Activated CD8-positive, alpha-beta memory T cell treated with anti-CD3 and anti-CD28 coated beads for 48 hours (primary cell): ENCODE measurements at regions not wholly inside any gene's neighbourhood (a gene's known extent, or its start where the extent isn't known, plus 50 kb on each side); places are given as distances from the start of the nearest gene placed in this dataset.

Experiments
- DNase-seq, 3 experiments: peaks; one replicate each; pipeline ENCODE4 v3.0.0-alpha.2; 2020; ENCODE audit warnings: low read depth in 2 of 3, low spot score in 2 of 3

DNA sequence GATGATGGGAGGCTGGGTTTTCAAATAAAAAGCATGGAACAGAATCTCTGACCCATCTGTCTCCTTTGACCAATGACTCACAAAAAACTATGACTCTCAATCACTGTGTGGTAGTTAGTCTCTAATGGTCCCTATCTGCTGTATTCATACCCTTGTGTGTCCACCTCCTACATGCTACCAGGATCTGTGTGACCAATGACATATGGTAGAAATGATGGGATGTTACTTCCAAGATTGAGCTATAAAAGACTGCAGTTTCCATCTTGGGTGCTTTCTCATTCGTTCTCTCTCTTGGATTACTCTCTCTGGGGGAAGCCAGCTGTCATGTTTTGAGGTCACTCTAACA, 144.7 kb upstream of the BTG1 start:
- DNase-seq: no peak

DNA sequence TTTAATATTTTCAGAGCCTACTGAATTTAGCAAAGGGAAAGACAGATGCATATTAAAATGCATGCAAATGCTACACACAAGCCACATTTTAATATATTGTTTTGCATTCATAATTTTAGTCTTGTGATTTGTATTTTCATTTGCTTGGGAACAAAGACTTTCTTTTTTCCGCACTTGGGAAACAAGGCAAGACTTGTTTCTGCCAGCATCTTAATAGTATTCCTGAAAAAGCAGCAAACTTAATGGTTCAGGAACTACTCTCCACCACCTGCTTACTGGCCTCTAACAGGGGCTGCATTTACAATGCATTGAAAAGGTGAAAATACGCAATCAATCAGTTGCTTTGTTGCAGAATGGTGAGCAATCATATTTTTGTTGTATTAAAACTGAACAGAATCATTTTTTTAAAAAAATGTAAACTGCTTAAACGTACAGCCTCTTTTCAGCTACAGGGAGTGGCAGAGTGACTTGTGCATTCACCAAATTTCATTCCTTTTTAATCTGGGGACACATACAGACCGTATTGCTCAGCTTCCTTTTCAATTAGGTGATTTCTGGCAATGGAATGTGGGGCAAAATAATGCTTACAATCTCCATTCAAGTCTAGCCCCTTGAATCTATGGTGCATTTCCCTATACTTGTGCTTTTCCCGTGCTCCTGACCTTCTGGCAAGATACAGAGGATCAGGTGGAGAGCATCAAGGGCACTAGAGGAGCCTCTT, 144.1 kb upstream of the BTG1 start:
- no peak for DNase-seq

DNA sequence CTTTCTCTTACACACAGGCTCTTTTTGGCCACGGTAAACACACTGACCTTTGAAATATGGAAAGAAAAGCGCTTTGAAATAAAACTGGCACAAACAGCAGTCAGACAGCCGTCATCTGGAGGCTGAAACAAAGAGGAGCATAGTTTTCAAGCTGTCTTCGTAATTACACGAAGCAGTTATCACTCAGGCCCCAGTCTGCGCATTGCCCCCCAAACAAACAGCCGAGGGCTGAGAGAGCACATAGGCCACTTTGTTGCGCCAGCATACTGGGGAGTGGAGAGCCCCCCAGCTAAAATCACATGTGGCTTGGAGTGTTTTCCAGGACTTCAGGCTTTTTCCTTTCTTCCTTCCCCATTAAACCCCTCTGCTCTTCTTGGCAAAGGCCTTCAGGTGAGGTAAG, 142.9 kb upstream of the BTG1 start:
- DNase-seq: no peak

DNA sequence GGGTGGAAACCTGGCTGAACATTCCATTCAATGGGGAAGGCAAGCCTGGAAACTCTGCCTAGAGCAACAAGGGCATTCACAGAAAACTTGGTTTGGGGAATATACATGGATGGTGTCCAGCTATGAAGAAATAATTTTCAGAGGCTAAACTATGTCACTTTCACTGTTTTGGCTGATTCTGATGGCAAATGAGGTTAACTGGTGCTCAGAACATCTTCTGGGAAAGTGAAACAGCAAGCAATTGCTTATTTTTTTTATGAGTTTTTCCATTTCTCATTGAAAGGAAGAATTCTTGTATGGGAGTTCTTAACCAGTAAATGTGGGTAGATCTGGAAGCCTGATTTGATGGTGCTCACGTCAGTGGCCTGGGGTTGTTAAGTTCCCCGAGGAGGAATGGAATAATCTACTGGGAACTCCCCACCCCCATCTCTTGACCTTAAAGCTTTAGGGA, 132.8 kb upstream of the BTG1 start:
- no peak for DNase-seq

DNA sequence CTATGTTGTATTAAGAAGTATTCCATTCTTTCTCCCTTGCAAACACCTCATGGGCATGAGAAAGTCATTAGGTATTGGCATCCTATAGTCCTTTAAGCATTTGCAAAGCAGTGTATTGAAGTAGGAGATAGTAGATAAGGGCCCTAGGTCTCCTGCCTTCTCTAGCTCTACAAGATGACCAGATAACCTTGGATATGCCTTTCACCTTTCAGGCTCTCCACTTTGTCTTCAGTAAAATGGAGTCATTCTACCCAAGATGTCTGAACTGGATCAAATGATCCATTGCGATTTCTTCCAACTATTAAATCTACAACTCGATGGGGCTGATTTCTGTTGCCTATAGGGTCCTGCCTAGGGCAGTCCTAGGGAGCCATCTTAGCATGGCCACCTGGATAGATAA, 132.1 kb upstream of the BTG1 start:
- no peak for DNase-seq

DNA sequence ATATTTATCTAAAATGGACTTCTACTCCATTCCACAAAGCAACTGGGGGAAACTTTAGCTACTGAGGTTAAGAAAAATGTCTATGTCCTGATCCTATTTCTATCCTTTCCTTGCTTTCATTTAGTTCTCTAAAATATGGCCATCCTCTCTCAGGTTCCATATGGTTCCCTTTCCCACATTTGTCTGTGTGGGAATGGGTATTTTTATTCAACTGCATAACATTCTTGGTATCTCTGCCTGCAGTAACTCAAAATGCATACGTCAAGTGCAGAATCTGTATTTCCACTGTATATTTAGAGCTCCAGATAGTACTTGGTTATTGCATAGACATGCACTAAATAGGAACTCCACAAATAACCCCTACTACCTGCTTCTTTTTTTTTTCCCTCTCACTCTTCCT, 130.6 kb upstream of the BTG1 start:
- DNase-seq: no peak

DNA sequence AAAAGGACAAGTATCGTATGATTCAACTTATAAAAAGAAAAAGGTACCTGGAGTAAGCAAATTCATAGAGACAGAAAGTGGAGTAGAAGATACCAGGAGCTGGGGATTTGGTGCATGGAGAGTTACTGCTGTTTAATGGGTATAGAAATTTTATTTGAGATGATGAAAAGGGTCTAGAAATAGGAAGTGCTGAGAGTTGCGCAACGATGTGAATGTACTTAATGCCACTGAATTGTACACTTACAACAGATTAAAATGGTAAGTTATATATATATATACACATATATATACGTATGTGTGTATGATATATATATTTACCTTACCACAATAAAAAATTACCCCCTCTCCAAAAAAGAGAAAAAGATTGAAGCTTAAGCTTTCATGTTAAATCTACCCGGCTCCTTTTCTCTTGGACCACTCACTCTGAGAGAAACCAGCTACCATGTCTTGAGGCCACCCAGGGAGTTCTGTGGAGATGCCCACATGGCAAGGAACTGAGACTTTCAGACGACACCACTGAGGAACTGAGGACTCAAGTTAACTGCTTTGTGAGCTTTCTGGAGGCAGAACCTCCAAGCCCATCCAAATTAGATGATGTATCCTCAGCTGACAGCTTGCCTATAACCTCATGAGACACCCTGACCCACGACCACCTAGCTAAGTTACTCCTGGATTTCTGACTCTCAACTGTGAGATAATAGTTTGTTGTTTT, 130.0 kb upstream of the BTG1 start:
- no peak for DNase-seq

DNA sequence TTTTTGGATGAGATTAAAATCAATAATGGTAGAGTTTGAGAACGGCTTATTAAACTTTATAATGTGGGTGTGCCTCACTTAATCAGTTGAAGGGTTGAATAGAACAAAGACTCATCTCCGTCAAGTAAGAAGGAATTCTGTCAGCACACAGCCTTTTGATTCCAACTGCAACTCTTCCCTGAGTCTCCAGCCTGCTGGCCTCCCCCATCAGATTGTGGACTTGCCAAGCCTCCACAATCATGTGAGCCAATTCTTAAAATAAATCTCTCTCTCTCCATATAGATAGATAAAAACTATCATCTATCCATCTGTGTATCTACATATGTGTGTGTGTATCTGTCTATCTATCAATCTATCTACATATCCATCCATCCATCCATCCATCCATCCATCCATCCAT, 127.4 kb upstream of the BTG1 start:
- no peak for DNase-seq

DNA sequence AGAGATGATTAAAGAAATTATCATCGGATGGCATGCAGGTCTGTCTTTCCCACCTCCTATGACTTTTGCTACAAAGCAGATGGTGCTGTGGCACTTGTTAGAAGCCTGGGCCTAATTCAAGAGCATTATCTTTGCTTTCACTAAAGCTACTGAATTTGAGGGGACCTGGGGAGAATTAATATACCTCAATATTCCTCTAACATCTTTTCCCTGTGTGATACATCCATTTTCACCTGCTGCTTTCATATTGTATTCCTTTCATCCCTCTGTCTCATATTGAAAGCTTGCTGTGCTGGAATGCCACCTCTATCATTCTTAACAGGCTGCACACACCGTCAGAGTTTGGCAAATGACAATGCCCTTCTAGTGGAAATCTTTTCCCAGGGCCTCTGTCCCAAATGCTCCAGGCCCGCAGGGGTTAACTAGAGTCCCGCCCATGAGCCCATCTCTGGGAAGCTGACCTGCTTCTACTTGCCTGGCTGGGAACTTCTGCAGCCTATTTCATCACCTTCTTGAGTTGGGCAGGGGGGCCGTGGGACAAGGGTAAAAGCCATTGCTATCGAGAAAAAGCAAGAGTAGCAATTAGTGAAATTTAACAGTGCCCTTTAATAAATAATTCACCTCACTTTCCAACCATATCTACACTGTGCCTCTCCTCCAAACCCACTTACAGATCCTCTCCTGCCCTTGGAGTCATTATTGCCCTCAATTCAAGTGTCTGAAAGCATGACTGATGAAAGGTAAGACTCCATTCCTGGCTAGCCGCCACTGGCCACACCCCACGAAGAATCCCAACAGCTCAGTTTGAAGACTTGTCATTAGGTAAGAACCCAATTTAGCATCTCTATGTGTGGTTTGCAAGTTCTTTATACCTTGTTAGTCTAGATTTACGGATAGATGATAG, 126.7 kb upstream of the BTG1 start:
- DNase-seq: no peak

DNA sequence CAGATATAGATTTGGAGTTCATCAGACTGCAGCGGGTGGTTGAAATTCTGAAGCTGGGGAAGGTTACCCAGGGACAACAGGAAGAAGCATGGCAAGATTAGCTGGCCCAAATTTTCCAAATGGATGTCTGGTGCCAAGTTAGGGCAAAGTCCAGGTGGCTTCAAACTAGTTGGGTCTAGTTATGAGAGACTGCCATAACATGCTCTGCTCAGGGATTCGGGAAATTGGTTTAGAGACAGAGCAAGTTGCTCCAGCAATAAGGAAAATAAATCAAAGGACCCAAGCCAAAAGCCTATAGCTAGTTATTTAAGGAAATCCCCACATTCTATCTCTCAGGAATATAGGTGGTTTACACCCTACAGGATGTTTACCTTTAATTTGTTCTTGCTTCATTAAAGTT, 125.7 kb upstream of the BTG1 start:
- DNase-seq: no peak

DNA sequence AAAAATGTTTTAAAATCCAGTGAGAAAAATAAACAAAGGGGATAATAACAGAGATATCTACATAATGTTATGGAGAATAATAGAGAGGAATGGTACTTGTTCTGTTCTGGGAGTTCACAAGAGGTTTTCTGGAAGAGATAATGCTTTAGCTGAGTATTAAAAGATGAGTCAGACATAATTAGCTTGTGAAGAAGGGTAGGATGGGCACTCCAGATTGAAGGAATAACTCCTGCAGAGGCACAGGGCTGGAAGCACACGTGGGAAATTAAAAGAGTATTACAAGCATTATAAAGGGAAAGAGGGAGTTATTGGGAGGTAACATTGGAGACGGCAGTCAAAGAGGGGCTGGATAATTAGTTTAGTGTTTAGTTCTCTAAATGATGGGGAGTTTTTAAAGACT, 124.9 kb upstream of the BTG1 start:
- no peak for DNase-seq

DNA sequence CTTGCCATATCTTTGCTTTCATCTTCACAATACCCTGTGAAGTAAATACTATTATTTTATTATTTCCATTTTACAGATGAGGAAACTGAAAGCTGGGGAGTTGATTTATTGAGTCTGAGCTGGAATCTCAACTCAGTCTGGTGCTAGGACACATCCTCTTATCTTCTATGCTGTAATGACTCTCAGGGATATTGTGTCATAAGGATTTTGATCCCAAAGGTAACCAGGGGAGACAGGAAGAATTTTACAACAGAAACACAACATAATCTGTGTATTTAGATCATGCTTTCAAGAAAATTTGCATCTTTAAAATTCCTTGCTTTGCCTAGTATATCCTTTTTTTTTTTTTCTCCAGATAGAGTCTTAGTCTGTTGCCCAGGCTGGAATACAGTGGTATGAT, 123.3 kb upstream of the BTG1 start:
- no peak for DNase-seq

DNA sequence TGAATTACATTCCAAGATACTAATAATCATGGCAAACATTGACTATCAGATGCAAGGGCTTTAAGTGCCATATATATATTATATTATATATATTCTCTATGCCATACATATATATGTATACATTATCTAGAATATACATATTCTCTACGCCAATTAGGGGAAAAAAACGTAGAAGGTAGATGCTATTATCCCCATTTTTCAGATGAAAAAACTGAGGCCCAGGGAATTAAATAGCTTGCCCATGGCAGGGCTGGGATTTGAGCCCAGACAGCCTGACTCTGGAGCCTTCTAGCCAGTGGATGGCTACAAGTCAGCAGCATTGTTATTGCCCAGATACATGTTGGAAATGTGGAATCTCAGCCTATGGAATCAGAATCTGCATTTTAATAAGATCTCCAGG, 116.0 kb upstream of the BTG1 start:
- no peak for DNase-seq

DNA sequence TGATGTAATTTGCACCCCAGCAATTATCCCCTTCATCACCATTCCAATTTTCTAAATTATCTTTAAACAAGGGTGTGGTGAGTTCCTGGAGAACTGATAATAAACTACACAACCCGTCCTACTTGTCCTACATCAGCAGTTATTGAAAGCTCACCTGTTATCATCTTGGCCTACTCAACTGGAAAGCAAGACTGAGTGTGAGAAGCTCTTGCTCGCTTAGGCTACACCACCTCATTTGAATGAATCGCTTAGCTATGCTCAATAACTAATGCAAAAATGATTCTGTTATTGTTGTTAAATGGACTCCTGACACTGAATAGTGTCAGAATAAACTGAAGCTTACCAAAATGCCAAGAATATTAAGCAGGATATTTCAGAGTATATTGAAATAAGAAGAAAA, 115.4 kb upstream of the BTG1 start:
- DNase-seq: no peak

DNA sequence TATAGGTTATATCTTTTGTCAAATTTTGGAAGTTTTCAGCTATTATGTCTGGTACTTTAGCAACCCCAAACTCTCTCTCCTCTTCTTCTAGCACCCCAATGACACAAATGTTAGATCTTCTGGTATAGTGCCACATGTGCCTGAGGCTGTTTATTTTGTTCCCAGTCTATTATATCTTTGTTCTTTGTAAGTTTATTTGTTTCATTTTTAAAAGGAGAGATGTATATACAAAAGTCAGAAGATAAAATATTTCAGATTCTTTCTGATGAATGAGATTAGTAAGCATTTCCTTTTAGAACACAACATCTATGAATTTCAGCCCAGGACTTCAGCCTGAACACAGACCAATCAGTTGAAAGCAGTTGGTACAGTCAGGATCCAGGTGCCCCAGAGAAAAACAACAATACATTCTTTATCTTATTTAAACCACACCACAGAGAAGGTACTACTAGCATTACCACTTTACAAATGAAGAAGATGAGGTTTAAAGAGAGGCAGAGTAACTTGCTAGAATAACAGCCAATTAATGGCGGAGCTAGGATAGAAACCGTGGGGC, 114.1 kb upstream of the BTG1 start:
- no peak for DNase-seq

DNA sequence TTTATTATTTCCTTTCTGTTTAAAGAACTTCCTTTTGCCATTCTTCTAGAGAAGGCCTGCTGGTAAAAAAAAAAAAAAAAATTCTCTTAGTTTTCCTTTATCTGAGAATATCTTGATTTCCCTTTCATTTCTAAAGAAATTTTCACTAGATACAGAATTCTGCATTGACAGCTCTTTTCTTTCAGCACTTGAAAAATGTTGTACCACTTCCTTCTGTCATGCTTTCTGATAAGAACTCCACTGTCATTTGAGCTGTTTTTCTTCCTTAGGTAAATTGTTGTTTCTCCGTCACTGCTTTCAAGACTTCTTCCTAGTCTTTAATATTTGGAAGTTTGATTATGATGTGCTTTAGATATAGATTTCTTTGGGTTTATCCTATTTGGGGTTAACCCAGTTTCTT, 113.6 kb upstream of the BTG1 start:
- no peak for DNase-seq

DNA sequence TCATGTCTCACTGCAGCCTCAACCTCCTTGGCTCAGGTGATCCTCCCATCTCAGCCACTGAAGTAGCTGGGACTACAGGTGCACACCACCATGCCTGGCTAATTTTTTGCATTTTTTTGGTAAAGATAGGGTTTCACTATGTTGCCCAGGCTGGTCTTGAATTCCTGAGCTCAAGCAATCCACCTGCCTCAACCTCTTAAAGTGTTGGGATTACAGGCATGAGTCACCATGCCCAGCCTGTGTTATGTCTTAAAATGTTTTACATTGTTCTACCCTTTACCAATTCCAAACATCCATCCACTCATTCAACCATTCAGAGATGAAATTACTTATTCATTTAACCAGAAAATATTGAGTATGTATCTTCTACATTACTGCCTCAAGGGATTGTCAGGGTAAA, 111.6 kb upstream of the BTG1 start:
- no peak for DNase-seq

DNA sequence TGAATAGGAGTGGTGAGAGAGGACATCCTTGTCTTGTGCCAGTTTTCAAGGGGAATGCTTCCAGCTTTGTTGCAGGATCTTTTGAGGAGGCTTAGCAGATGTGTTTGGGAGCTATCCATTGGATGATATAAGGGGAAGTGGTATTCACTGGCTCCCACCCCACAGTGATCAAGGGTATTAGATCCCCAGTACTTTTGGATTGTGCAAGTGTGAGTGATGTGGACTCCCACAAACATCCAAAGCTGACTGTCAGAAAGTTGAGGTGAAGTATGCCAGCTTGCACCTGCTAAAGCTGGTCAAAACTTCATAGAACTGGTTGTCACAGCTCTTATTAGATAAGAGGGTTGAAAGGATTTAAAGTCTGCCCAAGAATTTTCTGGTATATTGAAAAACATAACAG, 110.1 kb upstream of the BTG1 start:
- no peak for DNase-seq

DNA sequence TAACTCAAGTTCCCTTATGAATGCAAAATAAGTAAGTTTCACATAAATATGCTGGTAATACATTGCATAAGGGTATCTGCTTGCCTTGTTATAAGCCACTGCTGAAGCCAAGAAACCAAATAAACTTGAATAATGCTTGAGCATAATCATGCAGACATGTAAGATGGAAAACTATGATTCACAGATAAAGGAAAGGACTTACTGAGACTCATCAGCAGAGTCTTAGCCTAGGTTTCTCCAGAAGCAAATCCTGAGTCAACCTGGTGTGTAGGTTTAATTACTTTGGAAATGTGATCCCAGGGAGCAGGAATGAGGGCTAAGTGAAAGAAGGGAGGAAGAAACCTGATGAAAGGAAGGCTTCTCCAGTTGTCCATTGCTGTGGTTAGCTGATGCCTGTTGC, 107.7 kb upstream of the BTG1 start:
- no peak for DNase-seq

DNA sequence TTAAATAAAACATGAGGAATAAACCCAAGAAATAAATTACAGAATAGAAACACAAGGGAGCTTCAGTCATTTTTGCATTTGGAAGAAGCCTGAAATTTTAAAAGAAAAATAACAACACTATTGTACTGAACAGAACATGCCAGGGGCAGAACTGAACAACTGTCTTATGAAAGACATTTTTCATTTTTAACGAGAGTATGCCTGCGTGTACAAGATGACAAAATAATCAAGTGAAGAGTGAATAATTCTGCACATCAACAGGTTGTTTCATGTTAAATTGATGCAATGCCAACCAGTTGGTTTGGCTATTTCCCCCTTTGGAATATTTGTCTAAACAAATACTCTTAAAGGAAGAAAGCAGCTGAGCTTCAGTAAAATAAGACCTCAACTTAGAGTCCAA, 103.3 kb upstream of the BTG1 start:
- no peak for DNase-seq

DNA sequence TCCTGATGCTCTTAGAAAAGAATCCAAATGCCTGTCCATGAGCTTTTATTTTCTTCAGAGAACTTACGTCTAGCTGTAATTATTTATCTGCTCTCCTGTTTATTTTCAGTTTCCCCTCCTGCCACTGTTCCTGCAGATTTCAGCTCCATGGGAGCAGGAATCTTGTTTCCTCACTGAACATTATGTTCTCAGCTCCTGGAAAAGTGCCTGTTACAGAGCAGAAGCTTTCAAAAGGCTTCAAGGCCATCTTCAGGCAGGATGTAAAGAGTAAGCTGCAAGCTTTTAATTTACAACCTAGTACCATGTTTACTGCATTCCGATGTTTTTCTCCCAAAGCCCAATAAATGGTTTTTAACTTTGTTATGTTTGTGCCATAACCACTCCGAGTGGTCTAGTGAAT, 98.4 kb upstream of the BTG1 start:
- no peak for DNase-seq

DNA sequence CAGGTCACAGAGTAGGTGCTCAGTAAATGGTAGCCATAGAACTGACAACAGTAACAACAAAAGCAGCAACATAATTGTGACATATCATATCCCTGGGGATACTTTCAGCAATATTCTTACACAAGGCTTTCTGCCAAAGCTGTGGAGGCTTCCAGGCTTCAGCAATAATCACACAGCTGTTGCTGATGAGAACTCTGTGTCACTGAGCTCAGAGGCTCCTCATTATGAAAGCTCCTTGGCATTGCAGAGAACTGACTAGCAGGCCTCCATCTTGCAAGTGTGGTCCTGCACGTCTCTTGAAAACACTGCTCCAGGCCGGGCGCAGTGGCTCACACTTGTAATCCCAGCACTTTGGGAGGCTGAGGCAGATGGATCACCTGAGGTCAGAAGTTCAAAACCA, 97.3 kb upstream of the BTG1 start:
- no peak for DNase-seq
